ENCODE measurements at regions not wholly inside any gene's neighbourhood (a gene's known extent, or its start where the extent isn't known, plus 50 kb on each side); places are given as distances from the start of the nearest gene placed in this dataset.

DNA sequence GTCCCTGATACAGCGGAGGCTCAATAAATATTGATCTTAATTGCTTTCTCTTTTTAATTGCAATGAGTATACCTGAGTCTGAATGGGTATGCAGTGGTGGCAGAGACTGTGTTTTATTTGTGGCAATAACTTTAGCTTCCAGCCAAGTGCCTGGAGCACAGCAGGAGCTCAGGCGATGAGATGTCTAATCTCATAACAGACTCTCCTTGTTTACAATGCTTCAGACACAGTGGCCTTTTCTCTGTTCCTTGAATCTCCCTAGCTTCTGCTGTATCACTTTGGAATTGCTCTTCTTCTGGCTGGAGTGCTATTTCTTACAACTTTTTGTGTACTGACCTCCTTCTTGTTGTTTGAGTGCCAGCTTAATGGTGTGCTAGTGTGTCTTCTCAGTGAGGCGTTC lies 91.5 kb upstream of the UNC5C start:
- no peaks in the 10 kb centered on the region for H3K36me3 ChIP-seq (ENCODE audit: control insufficient read depth in 2 of 2, insufficient read depth in 2 of 2, low read length in 1 of 2)
- no peak for DNase-seq (ENCODE audit: low read depth in 6 of 9, low spot score in 9 of 9)
- no peaks in the 10 kb centered on the region for H3K9me3 ChIP-seq (ENCODE audit: control insufficient read depth in 2 of 2, insufficient read depth in 1 of 2, low read length in 1 of 2)
- H3K4me3 ChIP-seq (ENCODE audit: low read length in 2 of 2): no peak overlapping the region
- 98% methylated on average over 3 of the region's 3 CpGs for WGBS
- no peak overlapping the region for H3K27ac ChIP-seq (ENCODE audit: low read depth in 1 of 2, low read length in 1 of 2)
- no peaks in the 10 kb centered on the region for H3K4me1 ChIP-seq (ENCODE audit: control insufficient read depth in 2 of 2, insufficient read depth in 2 of 2, low read length in 2 of 2)
- no peaks in the 10 kb centered on the region for H3K27me3 ChIP-seq (ENCODE audit: control insufficient read depth in 2 of 2, insufficient read depth in 1 of 2, low read length in 1 of 2)

DNA sequence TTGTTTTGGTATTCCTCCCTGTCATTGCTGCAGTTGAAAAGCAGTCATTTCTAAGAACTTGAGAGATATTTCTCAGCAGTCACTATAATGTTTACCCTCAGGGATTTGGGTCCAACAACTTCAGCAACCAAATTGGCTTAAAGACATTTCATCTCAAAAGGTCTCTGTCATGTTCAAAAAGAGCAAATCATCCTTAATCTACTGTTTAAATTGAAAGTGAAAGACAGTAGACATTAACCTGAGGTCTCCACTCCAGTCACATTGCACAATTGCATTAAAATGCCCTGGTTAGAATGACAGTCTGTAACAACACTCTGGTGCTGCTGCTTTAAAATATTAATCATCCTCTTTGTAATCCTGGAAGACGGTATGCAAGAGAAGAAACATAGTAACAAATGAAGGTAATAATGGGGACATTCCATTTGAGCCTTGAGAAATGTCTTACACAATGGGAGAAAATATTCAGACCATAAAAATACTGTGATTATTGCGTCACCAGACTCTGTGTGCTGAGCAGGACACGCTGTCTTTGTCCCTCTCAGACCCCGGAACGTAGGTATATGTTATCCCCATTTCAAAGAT lies 90.2 kb upstream of the UNC5C start:
- Histone ChIP-seq H3K4me1 (ENCODE audit: control insufficient read depth in 2 of 2, insufficient read depth in 2 of 2, low read length in 2 of 2) (no peaks in the 10 kb centered on the region), H3K27ac (ENCODE audit: low read depth in 1 of 2, low read length in 1 of 2) (no peak overlapping the region), H3K36me3 (ENCODE audit: control insufficient read depth in 2 of 2, insufficient read depth in 2 of 2, low read length in 1 of 2) (no peaks in the 10 kb centered on the region), H3K9me3 (ENCODE audit: control insufficient read depth in 2 of 2, insufficient read depth in 1 of 2, low read length in 1 of 2) (no peaks in the 10 kb centered on the region), H3K4me3 (ENCODE audit: low read length in 2 of 2) (no peak overlapping the region), H3K27me3 (ENCODE audit: control insufficient read depth in 2 of 2, insufficient read depth in 1 of 2, low read length in 1 of 2) (no peaks in the 10 kb centered on the region)
- peak in 1 of 9 donors; percentile 19 for DNase-seq (ENCODE audit: low read depth in 6 of 9, low spot score in 9 of 9)
- WGBS: 93% methylated on average over 5 of the region's 5 CpGs

DNA sequence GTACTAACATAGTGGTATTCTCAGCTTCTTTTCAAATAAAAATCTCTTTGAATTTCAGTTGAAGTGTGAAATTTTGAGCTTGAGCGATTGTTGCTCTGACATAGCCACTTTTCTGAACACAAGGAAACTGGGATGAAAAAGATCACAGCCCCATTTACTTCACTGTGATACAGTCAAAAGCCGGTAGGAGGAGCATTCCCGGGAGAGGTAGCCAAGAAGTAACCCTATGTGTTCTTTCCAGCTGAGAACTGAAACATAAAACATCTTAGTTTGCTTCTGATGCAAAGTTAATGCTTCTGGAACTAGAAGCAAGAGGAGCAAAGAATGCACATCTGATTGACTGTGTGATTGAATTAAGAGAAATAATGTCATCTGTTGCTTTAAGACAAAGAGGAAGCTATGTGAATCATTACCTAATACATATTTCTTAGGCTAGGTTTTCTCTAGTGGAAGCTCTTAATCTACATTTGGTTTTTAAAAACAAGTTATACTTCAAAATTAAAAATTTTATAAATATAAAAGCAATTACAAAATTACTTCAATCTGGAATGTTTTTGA lies 88.3 kb upstream of the UNC5C start:
- no peak overlapping the region for H3K4me3 ChIP-seq (ENCODE audit: low read length in 2 of 2)
- no peaks in the 10 kb centered on the region for H3K9me3 ChIP-seq (ENCODE audit: control insufficient read depth in 2 of 2, insufficient read depth in 1 of 2, low read length in 1 of 2)
- H3K4me1 ChIP-seq (ENCODE audit: control insufficient read depth in 2 of 2, insufficient read depth in 2 of 2, low read length in 2 of 2): no peaks in the 10 kb centered on the region
- H3K36me3 ChIP-seq (ENCODE audit: control insufficient read depth in 2 of 2, insufficient read depth in 2 of 2, low read length in 1 of 2): no peaks in the 10 kb centered on the region
- no peaks in the 10 kb centered on the region for H3K27me3 ChIP-seq (ENCODE audit: control insufficient read depth in 2 of 2, insufficient read depth in 1 of 2, low read length in 1 of 2)
- no peak overlapping the region for H3K27ac ChIP-seq (ENCODE audit: low read depth in 1 of 2, low read length in 1 of 2)
- 88% methylated on average over 3 of the region's 3 CpGs for WGBS
- DNase-seq (ENCODE audit: low read depth in 6 of 9, low spot score in 9 of 9): no peak

DNA sequence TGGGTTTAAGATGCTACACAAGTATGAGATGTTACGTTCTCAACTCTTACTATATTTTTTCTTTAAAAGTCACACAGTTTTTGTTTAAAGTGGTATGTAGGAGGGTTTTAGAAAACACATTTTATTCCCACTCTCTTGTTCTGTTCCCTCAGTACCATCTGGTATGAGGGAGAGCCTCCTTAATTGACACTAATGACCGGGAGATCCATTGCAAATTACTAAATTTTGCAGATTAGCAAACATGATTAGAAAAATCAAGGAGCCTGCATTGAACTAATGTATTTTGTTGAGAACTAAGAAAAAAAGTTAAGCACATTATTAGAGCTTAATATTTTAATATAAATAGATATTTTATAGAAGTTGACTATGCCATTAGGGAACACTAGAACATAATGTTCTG lies 87.3 kb upstream of the UNC5C start:
- WGBS: 69% methylated on average over 2 of the region's 2 CpGs
- H3K27me3 ChIP-seq (ENCODE audit: control insufficient read depth in 2 of 2, insufficient read depth in 1 of 2, low read length in 1 of 2): no peaks in the 10 kb centered on the region
- no peaks in the 10 kb centered on the region for H3K9me3 ChIP-seq (ENCODE audit: control insufficient read depth in 2 of 2, insufficient read depth in 1 of 2, low read length in 1 of 2)
- no peak for DNase-seq (ENCODE audit: low read depth in 6 of 9, low spot score in 9 of 9)
- H3K4me3 ChIP-seq (ENCODE audit: low read length in 2 of 2): no peak overlapping the region
- H3K36me3 ChIP-seq (ENCODE audit: control insufficient read depth in 2 of 2, insufficient read depth in 2 of 2, low read length in 1 of 2): no peaks in the 10 kb centered on the region
- H3K4me1 ChIP-seq (ENCODE audit: control insufficient read depth in 2 of 2, insufficient read depth in 2 of 2, low read length in 2 of 2): no peaks in the 10 kb centered on the region
- H3K27ac ChIP-seq (ENCODE audit: low read depth in 1 of 2, low read length in 1 of 2): no peak overlapping the region

DNA sequence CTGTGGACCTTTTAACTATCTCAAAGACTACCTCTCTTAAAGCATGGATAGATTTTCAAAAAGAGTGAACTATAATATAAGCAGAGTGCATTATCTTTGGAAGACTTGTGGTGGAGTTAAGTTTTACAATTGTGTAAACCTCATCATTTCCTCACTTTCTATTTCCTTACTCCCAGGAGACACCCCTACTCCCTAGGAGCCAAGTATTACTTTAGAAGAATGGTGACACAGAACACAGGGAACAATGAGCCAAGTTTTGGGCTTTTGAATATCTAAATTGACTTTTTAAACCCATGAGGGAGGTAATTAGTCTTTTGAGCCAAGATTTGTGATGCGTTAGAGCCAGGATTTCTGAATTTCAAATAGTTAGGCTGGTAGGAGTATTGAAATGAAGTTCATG lies 78.9 kb upstream of the UNC5C start:
- Histone ChIP-seq H3K9me3 (ENCODE audit: control insufficient read depth in 2 of 2, insufficient read depth in 1 of 2, low read length in 1 of 2) (no peaks in the 10 kb centered on the region), H3K4me1 (ENCODE audit: control insufficient read depth in 2 of 2, insufficient read depth in 2 of 2, low read length in 2 of 2) (no peaks in the 10 kb centered on the region), H3K36me3 (ENCODE audit: control insufficient read depth in 2 of 2, insufficient read depth in 2 of 2, low read length in 1 of 2) (no peaks in the 10 kb centered on the region), H3K27me3 (ENCODE audit: control insufficient read depth in 2 of 2, insufficient read depth in 1 of 2, low read length in 1 of 2) (no peaks in the 10 kb centered on the region), H3K27ac (ENCODE audit: low read depth in 1 of 2, low read length in 1 of 2) (no peak overlapping the region), H3K4me3 (ENCODE audit: low read length in 2 of 2) (no peak overlapping the region)
- 96% methylated on average over 1 of the region's 1 CpG for WGBS
- DNase-seq (ENCODE audit: low read depth in 6 of 9, low spot score in 9 of 9): no peak

DNA sequence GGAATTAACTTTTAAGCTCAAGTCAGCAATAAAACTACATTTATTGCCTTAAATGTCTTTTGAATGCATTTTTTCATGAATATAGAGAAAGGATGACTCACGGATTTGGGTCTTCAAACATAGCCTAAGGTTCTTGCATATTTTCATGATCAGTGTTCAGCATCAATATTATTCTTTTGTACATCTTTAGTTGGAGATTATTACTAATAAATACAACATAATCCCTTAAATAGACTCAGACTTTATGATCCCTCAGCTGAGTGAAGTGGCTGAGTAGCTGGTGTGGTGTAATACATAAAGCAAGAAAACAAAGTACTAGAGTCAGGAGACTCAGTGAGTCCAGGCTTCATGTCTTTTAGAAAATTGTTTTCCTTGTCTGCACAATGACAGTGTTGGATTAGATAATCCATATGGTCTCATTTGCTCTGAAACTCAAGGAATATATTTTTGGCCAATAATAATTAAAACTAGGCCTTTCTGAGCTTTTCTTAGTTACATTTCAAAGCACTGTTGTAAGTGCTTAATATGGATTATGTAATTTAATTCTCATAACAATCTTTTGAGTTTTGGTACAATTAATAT lies 78.3 kb upstream of the UNC5C start:
- Histone ChIP-seq H3K36me3 (ENCODE audit: control insufficient read depth in 2 of 2, insufficient read depth in 2 of 2, low read length in 1 of 2) (no peaks in the 10 kb centered on the region), H3K4me1 (ENCODE audit: control insufficient read depth in 2 of 2, insufficient read depth in 2 of 2, low read length in 2 of 2) (no peaks in the 10 kb centered on the region), H3K27ac (ENCODE audit: low read depth in 1 of 2, low read length in 1 of 2) (no peak overlapping the region), H3K9me3 (ENCODE audit: control insufficient read depth in 2 of 2, insufficient read depth in 1 of 2, low read length in 1 of 2) (no peaks in the 10 kb centered on the region), H3K4me3 (ENCODE audit: low read length in 2 of 2) (no peak overlapping the region), H3K27me3 (ENCODE audit: control insufficient read depth in 2 of 2, insufficient read depth in 1 of 2, low read length in 1 of 2) (no peaks in the 10 kb centered on the region)
- DNase-seq (ENCODE audit: low read depth in 6 of 9, low spot score in 9 of 9): no peak
- WGBS: 93% methylated on average over 1 of the region's 1 CpG

DNA sequence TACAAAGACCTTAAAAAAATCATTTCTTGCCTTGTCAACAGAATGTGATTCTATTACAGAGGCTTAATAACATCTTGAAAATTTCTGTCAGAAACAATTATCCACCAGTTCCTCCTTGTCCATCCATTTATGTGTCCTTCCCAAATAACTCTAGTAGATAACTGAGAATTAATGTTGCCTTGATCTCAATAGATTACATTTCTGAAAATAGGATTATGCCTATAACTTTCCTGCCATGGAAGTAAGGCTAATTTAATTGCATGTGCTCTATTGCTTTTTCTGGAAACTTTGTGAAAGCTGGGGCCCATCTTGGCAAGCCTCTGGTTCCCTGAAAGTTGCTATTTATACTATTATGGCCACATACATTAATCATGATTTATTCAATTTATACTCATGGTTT lies 76.2 kb upstream of the UNC5C start:
- Histone ChIP-seq H3K27ac (ENCODE audit: low read depth in 1 of 2, low read length in 1 of 2) (no peak overlapping the region), H3K27me3 (ENCODE audit: control insufficient read depth in 2 of 2, insufficient read depth in 1 of 2, low read length in 1 of 2) (no peaks in the 10 kb centered on the region), H3K36me3 (ENCODE audit: control insufficient read depth in 2 of 2, insufficient read depth in 2 of 2, low read length in 1 of 2) (no peaks in the 10 kb centered on the region), H3K4me1 (ENCODE audit: control insufficient read depth in 2 of 2, insufficient read depth in 2 of 2, low read length in 2 of 2) (no peaks in the 10 kb centered on the region), H3K9me3 (ENCODE audit: control insufficient read depth in 2 of 2, insufficient read depth in 1 of 2, low read length in 1 of 2) (no peaks in the 10 kb centered on the region), H3K4me3 (ENCODE audit: low read length in 2 of 2) (no peak overlapping the region)
- no peak for DNase-seq (ENCODE audit: low read depth in 6 of 9, low spot score in 9 of 9)

DNA sequence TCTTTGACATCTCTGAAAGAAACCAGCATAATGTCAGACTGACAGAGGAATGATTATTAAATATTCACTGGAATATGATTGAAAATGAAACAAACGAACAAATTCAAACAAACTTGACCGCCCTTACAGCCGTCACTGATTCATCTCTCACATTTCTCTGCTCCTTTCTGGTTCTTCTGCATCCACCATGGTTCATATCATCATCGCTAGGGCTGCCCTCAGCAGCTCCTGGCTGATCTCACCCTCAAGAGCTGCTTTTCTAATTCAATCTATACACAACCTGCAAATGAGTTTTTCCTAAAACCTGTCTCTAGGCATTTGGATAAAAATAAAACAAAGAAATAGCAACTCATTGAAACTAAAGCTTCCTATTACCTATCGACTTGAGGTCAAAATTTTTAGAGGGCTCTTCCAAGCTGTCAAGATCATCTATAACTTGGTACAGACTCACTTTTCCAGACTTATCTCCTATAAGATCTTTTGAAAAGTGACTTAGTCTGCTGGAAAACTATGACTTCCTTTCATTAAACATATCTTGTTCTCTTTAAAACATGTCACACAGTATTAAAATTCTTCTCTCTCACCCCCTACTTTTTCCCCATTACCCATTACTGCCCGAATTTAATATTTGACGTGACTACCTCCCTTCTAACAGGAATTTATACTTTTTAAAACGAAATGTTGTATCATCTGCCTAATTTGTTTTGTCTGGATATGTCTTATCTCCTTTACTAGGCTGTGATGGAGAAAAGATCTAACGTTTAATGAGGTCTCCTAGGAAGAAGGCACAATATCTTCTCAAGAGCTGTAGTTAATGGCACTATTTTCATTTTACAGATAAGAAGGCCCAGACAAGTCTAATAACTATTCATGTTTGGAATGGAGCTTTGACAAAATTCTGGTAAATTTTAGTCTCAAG lies 71.0 kb upstream of the UNC5C start:
- H3K4me1 ChIP-seq (ENCODE audit: control insufficient read depth in 2 of 2, insufficient read depth in 2 of 2, low read length in 2 of 2): no peaks in the 10 kb centered on the region
- H3K4me3 ChIP-seq (ENCODE audit: low read length in 2 of 2): no peak overlapping the region
- H3K9me3 ChIP-seq (ENCODE audit: control insufficient read depth in 2 of 2, insufficient read depth in 1 of 2, low read length in 1 of 2): no peaks in the 10 kb centered on the region
- 95% methylated on average over 9 of the region's 9 CpGs for WGBS
- no peak overlapping the region for H3K27ac ChIP-seq (ENCODE audit: low read depth in 1 of 2, low read length in 1 of 2)
- H3K36me3 ChIP-seq (ENCODE audit: control insufficient read depth in 2 of 2, insufficient read depth in 2 of 2, low read length in 1 of 2): no peaks in the 10 kb centered on the region
- no peak for DNase-seq (ENCODE audit: low read depth in 6 of 9, low spot score in 9 of 9)
- no peaks in the 10 kb centered on the region for H3K27me3 ChIP-seq (ENCODE audit: control insufficient read depth in 2 of 2, insufficient read depth in 1 of 2, low read length in 1 of 2)

DNA sequence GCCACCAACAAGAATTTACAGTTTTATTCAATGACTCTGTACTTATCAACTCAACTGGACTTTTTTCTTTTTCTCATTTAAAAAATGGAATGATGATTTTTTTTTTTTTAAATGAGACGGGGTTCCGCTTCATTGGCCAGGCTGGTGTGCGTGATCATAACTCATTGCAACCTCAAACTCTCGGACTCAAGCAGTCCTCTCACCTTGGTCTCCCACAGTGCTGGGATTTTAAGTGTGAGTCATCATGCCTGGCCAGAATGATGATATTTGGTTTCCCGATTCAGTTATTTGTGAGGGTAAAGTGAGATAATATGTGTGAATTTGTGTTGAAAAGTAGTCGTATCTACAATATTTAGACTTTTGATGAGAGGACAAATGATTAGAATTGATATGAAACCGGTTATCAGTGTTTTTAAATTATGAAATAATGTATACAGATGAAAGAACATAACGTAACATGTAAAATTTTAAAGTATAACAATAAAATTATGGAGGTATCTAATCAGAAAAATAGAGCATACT lies 66.0 kb upstream of the UNC5C start:
- H3K36me3 ChIP-seq (ENCODE audit: control insufficient read depth in 2 of 2, insufficient read depth in 2 of 2, low read length in 1 of 2): no peaks in the 10 kb centered on the region
- 95% methylated on average over 8 of the region's 8 CpGs for WGBS
- DNase-seq (ENCODE audit: low read depth in 6 of 9, low spot score in 9 of 9): no peak
- no peak overlapping the region for H3K27ac ChIP-seq (ENCODE audit: low read depth in 1 of 2, low read length in 1 of 2)
- H3K27me3 ChIP-seq (ENCODE audit: control insufficient read depth in 2 of 2, insufficient read depth in 1 of 2, low read length in 1 of 2): no peaks in the 10 kb centered on the region
- H3K4me1 ChIP-seq (ENCODE audit: control insufficient read depth in 2 of 2, insufficient read depth in 2 of 2, low read length in 2 of 2): no peaks in the 10 kb centered on the region
- no peaks in the 10 kb centered on the region for H3K9me3 ChIP-seq (ENCODE audit: control insufficient read depth in 2 of 2, insufficient read depth in 1 of 2, low read length in 1 of 2)
- no peak overlapping the region for H3K4me3 ChIP-seq (ENCODE audit: low read length in 2 of 2)
